ENCODE measurements at regions not wholly inside any gene's neighbourhood (a gene's known extent, or its start where the extent isn't known, plus 50 kb on each side); places are given as distances from the start of the nearest gene placed in this dataset.

DNA sequence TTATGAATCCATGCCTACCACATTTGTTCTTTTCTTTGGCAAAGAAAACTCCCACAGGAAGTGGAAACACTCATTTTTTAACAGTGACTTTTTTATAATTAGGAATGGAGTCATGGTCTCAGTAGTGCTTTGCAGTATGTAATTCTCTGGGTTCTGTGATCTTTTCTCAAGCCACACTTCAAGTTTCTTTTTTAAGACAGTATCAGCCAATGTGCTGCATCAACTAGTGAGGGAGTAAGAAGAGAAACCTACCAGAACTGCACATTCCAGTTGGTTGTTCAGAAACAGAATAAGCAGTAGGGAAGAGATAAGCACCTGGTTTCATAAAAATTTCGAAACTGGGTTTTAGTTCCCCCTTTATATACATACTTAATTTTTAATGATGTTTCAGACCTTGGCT lies 126.3 kb downstream of the FOXB1 start:
- TF ChIP-seq, protein P1, sequence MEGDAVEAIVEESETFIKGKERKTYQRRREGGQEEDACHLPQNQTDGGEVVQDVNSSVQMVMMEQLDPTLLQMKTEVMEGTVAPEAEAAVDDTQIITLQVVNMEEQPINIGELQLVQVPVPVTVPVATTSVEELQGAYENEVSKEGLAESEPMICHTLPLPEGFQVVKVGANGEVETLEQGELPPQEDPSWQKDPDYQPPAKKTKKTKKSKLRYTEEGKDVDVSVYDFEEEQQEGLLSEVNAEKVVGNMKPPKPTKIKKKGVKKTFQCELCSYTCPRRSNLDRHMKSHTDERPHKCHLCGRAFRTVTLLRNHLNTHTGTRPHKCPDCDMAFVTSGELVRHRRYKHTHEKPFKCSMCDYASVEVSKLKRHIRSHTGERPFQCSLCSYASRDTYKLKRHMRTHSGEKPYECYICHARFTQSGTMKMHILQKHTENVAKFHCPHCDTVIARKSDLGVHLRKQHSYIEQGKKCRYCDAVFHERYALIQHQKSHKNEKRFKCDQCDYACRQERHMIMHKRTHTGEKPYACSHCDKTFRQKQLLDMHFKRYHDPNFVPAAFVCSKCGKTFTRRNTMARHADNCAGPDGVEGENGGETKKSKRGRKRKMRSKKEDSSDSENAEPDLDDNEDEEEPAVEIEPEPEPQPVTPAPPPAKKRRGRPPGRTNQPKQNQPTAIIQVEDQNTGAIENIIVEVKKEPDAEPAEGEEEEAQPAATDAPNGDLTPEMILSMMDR (IDR thresholded peaks at IDR 0.05) = no peak
- no peak for TF ChIP-seq ZFX (IDR thresholded peaks at IDR 0.05; ENCODE audit: borderline replicate concordance)
